ENCODE measurements at regions not wholly inside any gene's neighbourhood (a gene's known extent, or its start where the extent isn't known, plus 50 kb on each side); places are given as distances from the start of the nearest gene placed in this dataset.

GRCh38 chr5:29896646-29897045 lies 1296.8 kb upstream of the CDH6 start:
- no peak for TF ChIP-seq CTCF (IDR thresholded peaks at IDR 0.05; ENCODE audit: insufficient read depth, low read length)
- no peak for TF ChIP-seq POLR2AphosphoS5 (IDR thresholded peaks at IDR 0.05; ENCODE audit: low read depth)
- no peak for TF ChIP-seq GABPA (IDR thresholded peaks at IDR 0.05; ENCODE audit: low read depth)
- no peak for TF ChIP-seq REST (IDR thresholded peaks at IDR 0.05; ENCODE audit: insufficient replicate concordance, low read depth)
- TF ChIP-seq SPI1 (IDR thresholded peaks at IDR 0.05; ENCODE audit: borderline replicate concordance, low read depth), result no peak

Measured in HL-60 (cell line).